SJCRH30 (cell line): ENCODE measurements at regions not wholly inside any gene's neighbourhood (a gene's known extent, or its start where the extent isn't known, plus 50 kb on each side); places are given as distances from the start of the nearest gene placed in this dataset.
"Not testable (repeated sequence)": the region's sequence is repeated elsewhere in the genome, so short reads cannot be mapped to it uniquely, and the experiment has no call there.

Source experiments
- DNase-seq, 2 experiments: peaks; one replicate each; pipeline ENCODE4 v3.0.0-alpha.2; 2015 to 2020
- H3K27ac ChIP-seq: fragments of 250-450 bp; sonication (Bioruptor Pico); 2 replicates; pipeline ENCODE4 v1.5.1; 2020; ENCODE audit warnings: mild to moderate bottlenecking, moderate library complexity
- H3K27me3 ChIP-seq: fragments of 250-450 bp; sonication (Bioruptor Pico); 2 replicates; pipeline ENCODE4 v1.5.1; 2020; ENCODE audit warnings: mild to moderate bottlenecking, moderate library complexity
- H3K36me3 ChIP-seq: fragments of 250-450 bp; sonication (Bioruptor Pico); 2 replicates; pipeline ENCODE4 v1.5.1; 2020; ENCODE audit warnings: mild to moderate bottlenecking, moderate library complexity
- H3K4me1 ChIP-seq: fragments of 250-450 bp; sonication (Bioruptor Pico); 2 replicates; pipeline ENCODE4 v1.5.1; 2020; ENCODE audit warnings: mild to moderate bottlenecking, moderate library complexity
- H3K4me3 ChIP-seq: fragments of 250-450 bp; sonication (Bioruptor Pico); 2 replicates; pipeline ENCODE4 v1.5.1; 2020; ENCODE audit warnings: mild to moderate bottlenecking, moderate library complexity
- H3K9me3 ChIP-seq: fragments of 250-450 bp; sonication (Bioruptor Pico); replicated peaks from 2 replicates; pipeline ENCODE4 v1.5.1; 2020; ENCODE audit warnings: mild to moderate bottlenecking, moderate library complexity

DNA sequence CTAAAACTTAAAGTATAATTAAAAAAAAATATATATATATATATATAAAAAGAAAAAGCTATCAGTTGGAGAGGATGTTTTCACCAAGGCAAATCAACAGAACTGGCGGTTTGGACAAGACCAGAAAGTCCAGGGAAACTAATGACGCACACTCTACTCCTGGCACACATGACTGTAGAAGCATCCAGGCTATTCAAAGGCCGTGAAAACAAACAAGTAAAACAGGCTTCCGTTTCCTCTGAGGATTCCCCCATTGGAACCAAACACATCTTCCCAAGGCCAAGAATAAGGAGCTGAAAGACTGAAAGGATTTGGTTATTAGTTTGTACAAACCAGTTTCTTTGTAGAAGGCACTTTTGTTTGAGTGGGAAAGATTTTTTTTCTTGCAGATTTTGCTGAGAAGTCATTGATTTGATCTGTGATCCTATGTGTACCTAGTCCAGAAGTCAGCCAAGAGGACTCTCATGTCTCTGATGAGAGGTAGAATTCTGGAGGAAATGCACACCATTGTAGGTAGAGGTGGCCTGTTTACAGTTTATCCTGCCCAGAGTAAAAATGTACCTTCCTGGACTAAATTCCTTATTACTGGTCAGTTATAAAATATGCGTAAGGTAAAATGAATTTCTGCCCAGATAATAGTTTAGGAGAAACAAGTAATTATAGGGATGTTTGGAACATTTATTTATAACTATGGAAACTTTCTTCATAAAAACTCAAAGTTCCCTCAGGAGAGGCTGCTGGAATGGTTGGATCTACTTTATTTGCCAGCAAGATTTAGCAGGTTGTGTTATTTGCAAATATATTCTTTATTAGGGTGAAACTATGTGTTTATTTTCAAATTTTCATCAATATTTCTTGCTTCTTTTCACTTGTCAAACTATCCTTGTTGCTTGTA lies 66.5 kb downstream of the DMP1 start:
- no peaks in the 10 kb centered on the region for H3K36me3 ChIP-seq
- DNase-seq: no peak
- H3K27ac ChIP-seq: no peak overlapping the region

DNA sequence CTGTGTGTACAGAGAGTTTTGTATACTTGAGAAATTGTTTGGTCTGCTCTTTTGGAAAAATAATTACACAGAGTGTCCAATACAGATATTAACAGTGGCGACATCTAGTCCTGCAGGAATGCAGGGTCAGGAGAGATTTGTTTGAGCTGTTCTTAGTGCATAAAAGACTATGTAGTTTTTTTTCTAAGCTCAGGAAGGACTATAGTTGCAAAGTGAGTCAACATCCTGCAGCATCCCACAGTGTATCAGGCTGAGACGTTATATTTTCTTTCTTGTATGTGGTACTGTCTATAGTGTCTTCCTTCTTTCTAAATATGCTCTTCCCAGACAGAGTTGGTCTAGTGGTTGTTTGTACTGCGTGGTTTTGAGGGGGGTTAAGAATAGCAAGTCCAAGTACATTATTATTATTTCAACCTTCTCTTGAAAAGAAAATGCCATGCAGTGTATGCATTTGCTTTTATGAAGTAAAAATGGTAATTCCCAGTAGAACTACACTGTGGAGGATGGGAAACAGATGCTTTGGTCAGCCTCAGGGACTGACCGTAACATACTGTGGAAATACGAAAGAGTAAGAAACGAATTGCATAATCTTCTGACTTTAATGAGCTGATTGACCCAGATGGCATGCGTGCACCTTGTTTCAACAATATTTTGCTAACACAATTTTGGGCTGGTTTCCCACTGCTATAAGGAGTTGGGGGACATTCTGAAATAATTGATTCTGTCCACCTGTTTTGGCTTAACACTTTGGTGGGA lies 67.4 kb downstream of the DMP1 start:
- DNase-seq: no peak
- H3K27ac ChIP-seq: no peak overlapping the region
- H3K36me3 ChIP-seq: no peaks in the 10 kb centered on the region
- H3K4me1 ChIP-seq: no peaks in the 10 kb centered on the region
- no peak overlapping the region for H3K4me3 ChIP-seq
- H3K27me3 ChIP-seq: no peaks in the 10 kb centered on the region
- no peaks in the 10 kb centered on the region for H3K9me3 ChIP-seq

More for the DNA sequence above, 66.5 kb downstream of the DMP1 start:
- Histone ChIP-seq H3K4me1 (no peaks in the 10 kb centered on the region), H3K9me3 (no peaks in the 10 kb centered on the region), H3K27me3 (no peaks in the 10 kb centered on the region), H3K4me3 (no peak overlapping the region)

- Histone ChIP-seq H3K27me3 (no peaks in the 10 kb centered on the region), H3K36me3 (no peaks in the 10 kb centered on the region), H3K4me3 (no peak overlapping the region), H3K27ac (no peak overlapping the region), H3K9me3 (no peaks in the 10 kb centered on the region), H3K4me1 (no peaks in the 10 kb centered on the region)
- no peak for DNase-seq
These were observed 68.2 kb downstream of the DMP1 start for GRCh38 chr4:87718217-87718835.

DNA sequence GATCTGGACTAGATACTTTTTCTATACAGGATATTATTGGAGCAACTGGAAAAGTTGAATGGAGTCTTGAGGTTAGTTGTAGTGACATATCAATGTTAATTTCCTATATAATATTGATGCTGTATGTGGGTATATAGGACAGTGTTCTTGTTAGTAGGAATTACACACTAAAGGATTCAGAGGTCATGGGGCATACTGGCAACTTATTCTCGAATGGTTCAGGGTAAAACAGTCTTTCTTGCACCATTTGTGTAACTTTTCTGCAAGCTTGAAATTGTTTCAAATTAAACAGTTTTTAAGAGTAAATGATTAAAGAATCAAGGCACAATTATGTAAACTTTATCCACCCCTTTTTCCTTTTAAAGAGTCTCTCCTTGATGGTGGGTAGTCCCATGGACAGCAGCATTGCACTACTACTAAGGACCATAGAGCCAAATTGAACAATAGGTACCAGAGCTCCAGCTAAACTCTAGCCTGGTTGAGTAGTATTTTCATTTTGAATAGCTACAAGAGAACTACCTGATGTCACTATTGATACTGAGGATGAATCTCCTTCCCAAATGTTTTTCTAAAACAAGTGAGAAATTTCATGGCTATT lies 70.1 kb downstream of the DMP1 start:
- H3K9me3 ChIP-seq: no peaks in the 10 kb centered on the region; the same call in 1 of the 2 replicates
- no peak overlapping the region for H3K4me3 ChIP-seq
- no peak for DNase-seq
- H3K4me1 ChIP-seq: no peaks in the 10 kb centered on the region
- H3K27me3 ChIP-seq: no peaks in the 10 kb centered on the region
- no peak overlapping the region for H3K27ac ChIP-seq
- no peaks in the 10 kb centered on the region for H3K36me3 ChIP-seq

GRCh38 chr4:87725287-87725686 lies 74.1 kb upstream of the IBSP start:
- H3K4me3 ChIP-seq, H3K36me3 ChIP-seq, DNase-seq, H3K9me3 ChIP-seq, H3K4me1 ChIP-seq, H3K27ac ChIP-seq, H3K27me3 ChIP-seq: not testable (repeated sequence)

DNA sequence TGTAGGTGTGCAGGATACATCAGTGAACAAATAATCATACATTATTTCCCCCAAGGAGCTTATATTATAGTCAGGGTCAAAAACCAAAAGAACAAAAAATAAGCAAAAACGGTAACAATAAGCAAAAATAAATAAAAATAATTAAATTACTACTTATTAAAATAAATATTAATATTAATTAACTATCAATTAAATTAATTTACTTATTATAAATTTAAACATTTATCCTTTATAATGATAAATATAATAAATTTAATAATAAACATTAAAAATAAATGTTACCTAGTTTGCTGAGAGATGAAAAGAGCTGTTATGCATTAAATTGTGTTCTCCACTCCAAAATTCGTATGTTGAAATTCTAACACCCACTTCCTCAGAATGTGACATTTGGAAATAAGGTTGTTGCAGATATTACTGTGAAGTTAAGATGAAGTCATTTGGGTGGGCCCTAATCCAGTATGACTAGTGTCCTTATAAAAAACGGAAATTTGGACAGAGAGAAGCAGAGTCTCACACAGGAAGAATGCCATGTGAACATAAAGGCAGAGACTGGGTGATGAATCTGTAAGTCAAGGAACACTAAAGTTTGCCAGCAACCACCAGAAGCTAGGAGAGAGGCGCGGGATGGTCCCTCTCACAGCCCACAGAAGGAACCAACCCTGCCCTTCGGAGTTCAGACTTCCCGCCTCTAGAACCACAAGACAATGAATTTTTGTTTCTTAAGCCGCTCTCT lies 67.2 kb upstream of the IBSP start:
- DNase-seq: no peak
- Histone ChIP-seq H3K4me3 (no peak overlapping the region), H3K9me3 (no peaks in the 10 kb centered on the region)

GRCh38 chr4:87734084-87734483 lies 65.3 kb upstream of the IBSP start:
- Histone ChIP-seq H3K36me3 (no peaks in the 10 kb centered on the region), H3K27me3 (0 out of 2 replicates have a peak, but pooled peaks cover 4% of the 10 kb centered on the region), H3K4me3 (no peak overlapping the region), H3K4me1 (no peaks in the 10 kb centered on the region), H3K27ac (no peak overlapping the region), H3K9me3 (no peaks in the 10 kb centered on the region)
- DNase-seq: no peak

More for the DNA sequence above, 67.2 kb upstream of the IBSP start:
- H3K36me3 ChIP-seq: no peaks in the 10 kb centered on the region
- H3K27ac ChIP-seq: no peak overlapping the region
- H3K27me3 ChIP-seq: 0 out of 2 replicates have a peak, but pooled peaks cover 4% of the 10 kb centered on the region
- no peaks in the 10 kb centered on the region for H3K4me1 ChIP-seq

DNA sequence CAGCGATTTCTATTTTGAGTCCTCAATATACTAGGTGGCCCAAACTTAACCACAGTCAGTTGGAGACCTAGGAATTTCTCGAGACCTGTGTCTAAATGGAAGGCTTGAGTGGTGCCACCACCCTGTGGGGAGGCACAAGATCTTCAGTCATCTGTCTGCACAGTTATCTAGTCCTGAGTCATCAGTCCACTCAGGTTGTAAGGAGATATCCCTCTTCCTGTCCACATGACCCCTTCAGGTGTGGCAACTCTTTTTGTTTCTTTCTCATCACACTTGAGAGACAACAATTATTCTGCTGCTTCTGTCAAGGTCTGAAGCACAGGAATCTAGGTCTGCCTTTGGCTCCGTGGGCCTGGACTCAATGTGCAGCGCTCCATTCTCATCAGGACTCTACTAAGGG lies 64.4 kb upstream of the IBSP start:
- H3K36me3 ChIP-seq: no peaks in the 10 kb centered on the region
- no peaks in the 10 kb centered on the region for H3K4me1 ChIP-seq
- H3K27ac ChIP-seq: no peak overlapping the region
- no peak overlapping the region for H3K4me3 ChIP-seq
- no peak for DNase-seq
- 0 out of 2 replicates have a peak, but pooled peaks cover 4% of the 10 kb centered on the region for H3K27me3 ChIP-seq
- no peaks in the 10 kb centered on the region for H3K9me3 ChIP-seq

DNA sequence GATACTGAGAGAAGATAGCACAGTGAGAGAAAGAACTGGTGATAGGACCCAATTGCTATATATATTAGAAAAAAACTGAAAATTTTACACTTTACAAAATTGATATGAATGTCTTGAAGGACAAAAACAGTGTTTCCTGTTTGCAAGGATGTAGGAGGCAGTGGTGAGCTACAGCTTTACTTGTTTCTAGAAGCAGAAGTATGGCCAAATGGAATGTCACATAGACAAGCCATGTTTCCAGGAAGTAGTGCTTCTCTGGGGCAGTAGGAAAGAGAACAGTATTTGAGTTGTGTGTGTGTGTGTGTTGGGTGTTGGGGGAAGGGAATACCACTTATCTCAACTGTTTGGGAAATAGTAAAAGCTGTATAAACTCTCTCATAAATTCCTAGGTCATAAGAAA lies 60.9 kb upstream of the IBSP start:
- Histone ChIP-seq H3K4me3 (no peak overlapping the region), H3K27ac (no peak overlapping the region), H3K27me3 (no peaks in the 10 kb centered on the region), H3K4me1 (no peaks in the 10 kb centered on the region), H3K36me3 (no peaks in the 10 kb centered on the region), H3K9me3 (no peaks in the 10 kb centered on the region)
- DNase-seq: no peak

GRCh38 chr4:87739494-87739893 lies 59.9 kb upstream of the IBSP start:
- Histone ChIP-seq H3K27ac (no peak overlapping the region), H3K9me3 (no peaks in the 10 kb centered on the region; the same call in 1 of the 2 replicates), H3K36me3 (no peaks in the 10 kb centered on the region), H3K4me3 (no peak overlapping the region), H3K4me1 (no peaks in the 10 kb centered on the region), H3K27me3 (no peaks in the 10 kb centered on the region)
- no peak for DNase-seq

DNA sequence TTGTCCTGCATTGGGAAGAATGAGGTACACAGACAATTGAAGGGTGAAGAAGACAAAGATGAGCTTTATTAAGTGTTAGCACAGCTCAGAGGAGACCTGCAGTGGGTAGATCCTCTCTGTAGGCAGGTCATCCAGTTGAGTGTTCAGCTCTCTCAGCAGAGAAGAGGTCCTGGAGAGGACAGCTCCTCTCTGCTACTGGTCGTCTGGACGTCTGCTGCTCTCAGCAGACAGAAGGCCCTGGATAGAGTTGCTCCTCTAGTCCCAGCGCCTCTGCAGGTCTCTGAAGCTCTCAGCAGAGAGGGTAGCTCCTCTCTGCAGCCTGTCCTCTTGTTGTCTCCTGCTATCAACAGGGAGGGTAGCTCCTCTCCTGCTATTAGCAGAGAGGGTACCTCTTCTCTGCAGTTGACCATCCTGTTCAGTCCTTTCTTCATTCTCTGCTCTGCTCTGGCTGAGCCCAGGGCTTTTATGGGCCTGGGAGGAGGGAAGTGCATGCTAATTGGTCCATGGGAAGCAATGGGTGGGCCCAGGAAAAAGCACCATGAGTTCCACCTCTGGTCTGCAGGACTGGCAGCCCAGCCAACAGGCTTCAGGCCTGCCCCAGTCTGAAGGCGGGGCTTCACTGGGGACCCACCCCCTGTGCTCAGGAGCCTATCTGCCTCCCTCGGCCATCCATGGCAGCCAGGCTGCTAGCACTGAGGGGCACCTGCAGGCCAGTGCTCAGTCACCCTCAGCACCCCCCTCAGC lies 54.1 kb upstream of the IBSP start:
- no peak overlapping the region for H3K4me3 ChIP-seq
- no peaks in the 10 kb centered on the region; the same call in 1 of the 2 replicates for H3K9me3 ChIP-seq
- H3K36me3 ChIP-seq: no peaks in the 10 kb centered on the region
- no peak overlapping the region for H3K27ac ChIP-seq
- DNase-seq: peak in 1 of 2 experiments; percentile 9
- no peaks in the 10 kb centered on the region for H3K27me3 ChIP-seq
- H3K4me1 ChIP-seq: no peaks in the 10 kb centered on the region

DNA sequence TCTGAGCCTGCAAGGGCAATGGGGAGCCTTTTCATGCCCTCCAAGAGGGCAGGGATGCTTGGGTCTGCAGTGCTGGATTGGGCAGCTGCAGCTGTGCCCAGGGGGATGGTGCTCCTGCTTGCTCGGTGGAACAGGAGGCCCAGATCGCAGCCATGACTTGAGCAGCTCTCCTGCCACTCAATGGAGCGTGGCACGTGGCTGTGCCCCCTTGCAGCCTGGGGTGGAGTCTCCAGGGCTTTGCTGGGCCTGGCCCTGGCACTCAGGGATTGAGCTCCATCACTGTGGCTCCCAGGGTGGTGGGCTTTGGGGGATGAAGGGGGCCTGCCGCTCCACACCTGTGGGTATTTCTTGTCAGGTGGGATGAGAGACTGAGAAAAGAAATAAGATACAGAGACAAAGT lies 53.4 kb upstream of the IBSP start:
- no peaks in the 10 kb centered on the region for H3K27me3 ChIP-seq
- DNase-seq: no peak
- no peaks in the 10 kb centered on the region for H3K4me1 ChIP-seq
- no peak overlapping the region for H3K27ac ChIP-seq
- no peaks in the 10 kb centered on the region; the same call in 1 of the 2 replicates for H3K9me3 ChIP-seq
- H3K4me3 ChIP-seq: no peak overlapping the region
- no peaks in the 10 kb centered on the region for H3K36me3 ChIP-seq
